ENCODE measurements at regions not wholly inside any gene's neighbourhood (a gene's known extent, or its start where the extent isn't known, plus 50 kb on each side); places are given as distances from the start of the nearest gene placed in this dataset.

DNA sequence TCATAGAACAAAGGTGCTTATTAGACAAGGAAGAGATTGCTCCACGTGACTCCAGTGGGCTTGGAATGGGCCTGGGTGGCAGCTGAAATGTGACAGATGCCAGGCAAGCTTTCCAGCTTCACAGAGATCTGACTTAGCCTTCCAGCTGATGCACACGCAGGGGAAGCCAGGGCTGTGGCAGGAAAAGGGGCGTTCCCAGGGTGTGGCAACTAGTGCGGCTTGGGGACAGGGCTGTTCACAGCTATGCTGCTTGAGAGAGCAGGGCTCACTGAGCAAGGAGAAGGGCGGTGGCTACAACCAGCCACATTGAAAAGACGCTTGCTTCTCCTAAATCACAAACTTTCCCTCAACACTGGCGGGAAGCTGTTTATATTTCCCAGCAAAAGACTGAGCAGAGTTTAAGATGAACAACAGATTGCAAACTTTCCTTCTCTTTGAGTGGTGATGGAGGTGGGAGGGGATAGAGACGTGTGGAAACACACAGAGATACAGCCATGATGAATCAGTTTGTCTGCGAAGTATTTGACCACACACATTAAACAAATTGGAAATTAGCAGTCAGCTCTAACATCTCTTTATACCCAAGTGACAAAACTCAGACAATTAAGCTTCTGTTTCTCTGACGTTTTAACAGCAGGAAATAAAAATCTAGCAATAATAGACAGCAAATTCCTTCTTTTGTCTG lies 127.5 kb downstream of the BDH1 start:
- in situ Hi-C loops (cut with HindIII; ENCODE audit: extremely low pct_ligation_motif_present, low pct_unique_long_range_greater_than_20kb) (no loop called here), intact Hi-C loops (cut with micrococcal nuclease; ENCODE audit: unreplicated experiment) (no loop called here)
- POLR2A ChIA-PET = no interaction called here
- Histone ChIP-seq H3K27me3 (ENCODE audit: control insufficient read depth in 1 of 2, insufficient read depth in 2 of 2, low read length in 2 of 2) (no peaks in the 10 kb centered on the region; a peak in 1 of 5 replicates), H3K79me2 (ENCODE audit: insufficient read depth, low read length) (no peaks in the 10 kb centered on the region), H3K36me3 (replicated peaks in 1 of 2; ENCODE audit: control insufficient read depth in 1 of 2, insufficient read depth in 2 of 2, low read length in 2 of 2) (no peaks in the 10 kb centered on the region), H3K9ac (ENCODE audit: insufficient read depth, low read depth, low read length) (no peak overlapping the region), H3K4me2 (ENCODE audit: low read depth, low read length) (no peak overlapping the region), H3K9me3 (ENCODE audit: low read length) (no peaks in the 10 kb centered on the region), H3K4me3 (replicated peaks in 1 of 3; ENCODE audit: insufficient read depth in 1 of 3, low read depth in 2 of 3, low read length in 3 of 3) (no peak overlapping the region), H3K4me1 (ENCODE audit: insufficient read depth, low read length) (no peaks in the 10 kb centered on the region), H4K20me1 (ENCODE audit: insufficient read depth, low read length) (no peaks in the 10 kb centered on the region), H2AFZ (ENCODE audit: low read length) (peak overlapping the region; percentile 21), H3K27ac (ENCODE audit: extremely low read length, insufficient read depth, low read length) (no peak overlapping the region)
- 31% methylated on average over 10 of the region's 10 CpGs for WGBS (ENCODE audit: low lambda C conversion rate)
- ATAC-seq (peak; percentile 79), DNase-seq (ENCODE audit: low spot score) (peak; percentile 28), FAIRE-seq (no peak)
- no TSS peak for BruUV-seq (replicated peaks)
- TF ChIP-seq ZNF274 (CRISPR knock-in tag; IDR thresholded peaks at IDR 0.05) (no peak), ZNF317 (CRISPR knock-in tag; IDR thresholded peaks at IDR 0.05) (peak; percentile 51; the same call in 1 of the 2 replicates)
- CTCF ChIA-PET (ENCODE audit: low intra/inter-chr PET ratio, low total read pairs) = no interaction called here

DNA sequence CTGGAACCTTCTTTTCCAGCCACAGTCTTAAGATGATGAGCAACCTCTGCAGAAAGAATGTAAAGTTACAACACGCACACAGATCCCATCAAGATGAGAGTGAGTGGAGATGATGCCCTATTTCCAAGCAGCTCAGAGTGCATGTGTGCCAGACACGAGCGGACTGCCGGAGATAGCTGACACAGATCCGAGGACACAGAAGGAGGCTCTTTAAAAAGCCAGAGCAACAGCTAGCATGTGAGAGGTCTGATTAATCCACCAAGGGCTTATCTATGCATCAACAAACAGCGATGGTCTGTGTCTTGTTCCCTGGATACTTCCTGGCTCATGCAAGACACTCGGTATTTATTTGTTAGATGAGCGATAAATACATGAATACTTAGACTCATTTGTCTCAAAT lies 128.6 kb upstream of the DLG1 start:
- ATAC-seq (no peak), DNase-seq (ENCODE audit: low spot score) (no peak), FAIRE-seq (no peak)
- Histone ChIP-seq H4K20me1 (ENCODE audit: insufficient read depth, low read length) (no peaks in the 10 kb centered on the region), H3K4me1 (ENCODE audit: insufficient read depth, low read length) (peaks cover 11% of the 10 kb centered on the region), H3K9ac (ENCODE audit: insufficient read depth, low read depth, low read length) (no peak overlapping the region), H3K27ac (ENCODE audit: extremely low read length, insufficient read depth, low read length) (no peak overlapping the region), H3K27me3 (ENCODE audit: control insufficient read depth in 1 of 2, insufficient read depth in 2 of 2, low read length in 2 of 2) (no peaks in the 10 kb centered on the region; a peak in 1 of 5 replicates), H2AFZ (ENCODE audit: low read length) (no peak overlapping the region), H3K36me3 (replicated peaks in 1 of 2; ENCODE audit: control insufficient read depth in 1 of 2, insufficient read depth in 2 of 2, low read length in 2 of 2) (no peaks in the 10 kb centered on the region), H3K79me2 (ENCODE audit: insufficient read depth, low read length) (no peaks in the 10 kb centered on the region), H3K9me3 (ENCODE audit: low read length) (no peaks in the 10 kb centered on the region), H3K4me3 (replicated peaks in 1 of 3; ENCODE audit: insufficient read depth in 1 of 3, low read depth in 2 of 3, low read length in 3 of 3) (no peak overlapping the region), H3K4me2 (ENCODE audit: low read depth, low read length) (no peak overlapping the region)
- intact Hi-C loops (cut with micrococcal nuclease; ENCODE audit: unreplicated experiment) = no loop called here
- BruUV-seq (replicated peaks) = no TSS peak
- in situ Hi-C loops (cut with HindIII; ENCODE audit: extremely low pct_ligation_motif_present, low pct_unique_long_range_greater_than_20kb) = no loop called here
- POLR2A ChIA-PET = no interaction called here
- CTCF ChIA-PET (ENCODE audit: low intra/inter-chr PET ratio, low total read pairs) = no interaction called here
- 75% methylated on average over 8 of the region's 8 CpGs for WGBS (ENCODE audit: low lambda C conversion rate)
- TF ChIP-seq HNRNPLL (IDR thresholded peaks at IDR 0.05; ENCODE audit: low read depth, low read length, poor library complexity, severe bottlenecking) (no peak), PCBP1 (IDR thresholded peaks at IDR 0.05; ENCODE audit: borderline replicate concordance, low read depth, low read length) (no peak), ZNF382 (CRISPR knock-in tag; IDR thresholded peaks at IDR 0.05; ENCODE audit: borderline replicate concordance) (no peak), MAFK (conservative IDR thresholded peaks at IDR 0.05 in 1 of 2, IDR thresholded peaks at IDR 0.05 in 1 of 2; ENCODE audit: low read length in 2 of 2) (no peak)
- TF ChIP-seq, protein P1, sequence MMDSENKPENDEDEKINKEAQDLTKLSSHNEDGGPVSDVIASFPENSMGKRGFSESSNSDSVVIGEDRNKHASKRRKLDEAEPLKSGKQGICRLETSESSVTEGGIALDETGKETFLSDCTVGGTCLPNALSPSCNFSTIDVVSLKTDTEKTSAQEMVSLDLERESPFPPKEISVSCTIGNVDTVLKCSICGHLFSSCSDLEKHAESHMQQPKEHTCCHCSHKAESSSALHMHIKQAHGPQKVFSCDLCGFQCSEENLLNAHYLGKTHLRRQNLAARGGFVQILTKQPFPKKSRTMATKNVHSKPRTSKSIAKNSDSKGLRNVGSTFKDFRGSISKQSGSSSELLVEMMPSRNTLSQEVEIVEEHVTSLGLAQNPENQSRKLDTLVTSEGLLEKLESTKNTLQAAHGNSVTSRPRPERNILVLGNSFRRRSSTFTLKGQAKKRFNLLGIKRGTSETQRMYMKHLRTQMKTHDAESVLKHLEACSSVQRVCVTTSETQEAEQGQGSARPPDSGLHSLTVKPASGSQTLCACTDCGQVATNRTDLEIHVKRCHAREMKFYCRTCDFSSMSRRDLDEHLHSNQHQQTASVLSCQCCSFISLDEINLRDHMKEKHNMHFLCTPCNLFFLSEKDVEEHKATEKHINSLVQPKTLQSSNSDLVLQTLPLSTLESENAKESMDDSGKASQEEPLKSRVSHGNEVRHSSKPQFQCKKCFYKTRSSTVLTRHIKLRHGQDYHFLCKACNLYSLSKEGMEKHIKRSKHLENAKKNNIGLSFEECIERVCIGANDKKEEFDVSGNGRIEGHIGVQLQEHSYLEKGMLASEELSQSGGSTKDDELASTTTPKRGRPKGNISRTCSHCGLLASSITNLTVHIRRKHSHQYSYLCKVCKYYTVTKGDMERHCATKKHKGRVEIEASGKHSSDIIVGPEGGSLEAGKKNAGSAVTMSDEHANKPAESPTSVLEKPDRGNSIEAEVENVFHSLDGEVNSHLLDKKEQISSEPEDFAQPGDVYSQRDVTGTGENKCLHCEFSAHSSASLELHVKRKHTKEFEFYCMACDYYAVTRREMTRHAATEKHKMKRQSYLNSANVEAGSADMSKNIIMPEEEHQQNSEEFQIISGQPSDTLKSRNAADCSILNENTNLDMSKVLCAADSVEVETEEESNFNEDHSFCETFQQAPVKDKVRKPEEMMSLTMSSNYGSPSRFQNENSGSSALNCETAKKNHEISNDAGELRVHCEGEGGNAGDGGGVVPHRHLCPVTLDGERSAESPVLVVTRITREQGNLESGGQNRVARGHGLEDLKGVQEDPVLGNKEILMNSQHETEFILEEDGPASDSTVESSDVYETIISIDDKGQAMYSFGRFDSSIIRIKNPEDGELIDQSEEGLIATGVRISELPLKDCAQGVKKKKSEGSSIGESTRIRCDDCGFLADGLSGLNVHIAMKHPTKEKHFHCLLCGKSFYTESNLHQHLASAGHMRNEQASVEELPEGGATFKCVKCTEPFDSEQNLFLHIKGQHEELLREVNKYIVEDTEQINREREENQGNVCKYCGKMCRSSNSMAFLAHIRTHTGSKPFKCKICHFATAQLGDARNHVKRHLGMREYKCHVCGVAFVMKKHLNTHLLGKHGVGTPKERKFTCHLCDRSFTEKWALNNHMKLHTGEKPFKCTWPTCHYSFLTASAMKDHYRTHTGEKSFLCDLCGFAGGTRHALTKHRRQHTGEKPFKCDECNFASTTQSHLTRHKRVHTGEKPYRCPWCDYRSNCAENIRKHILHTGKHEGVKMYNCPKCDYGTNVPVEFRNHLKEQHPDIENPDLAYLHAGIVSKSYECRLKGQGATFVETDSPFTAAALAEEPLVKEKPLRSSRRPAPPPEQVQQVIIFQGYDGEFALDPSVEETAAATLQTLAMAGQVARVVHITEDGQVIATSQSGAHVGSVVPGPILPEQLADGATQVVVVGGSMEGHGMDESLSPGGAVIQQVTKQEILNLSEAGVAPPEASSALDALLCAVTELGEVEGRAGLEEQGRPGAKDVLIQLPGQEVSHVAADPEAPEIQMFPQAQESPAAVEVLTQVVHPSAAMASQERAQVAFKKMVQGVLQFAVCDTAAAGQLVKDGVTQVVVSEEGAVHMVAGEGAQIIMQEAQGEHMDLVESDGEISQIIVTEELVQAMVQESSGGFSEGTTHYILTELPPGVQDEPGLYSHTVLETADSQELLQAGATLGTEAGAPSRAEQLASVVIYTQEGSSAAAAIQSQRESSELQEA (CRISPR knock-in tag; IDR thresholded peaks at IDR 0.05; ENCODE audit: not compliant biosample characterization) = no peak

Data from HepG2 (cell line).